COLO829 (cell line): ENCODE measurements at regions not wholly inside any gene's neighbourhood (a gene's known extent, or its start where the extent isn't known, plus 50 kb on each side); places are given as distances from the start of the nearest gene placed in this dataset.

ENCODE experiments used
- DNase-seq: peaks from one replicate; pipeline ENCODE4 v3.0.0; 2012; ENCODE audit warnings: low spot score

- no peak for DNase-seq
Measured at GRCh38 chr18:56278421-56279003, 359.9 kb downstream of the TXNL1 start.

- no peak for DNase-seq
Measured at GRCh38 chr18:56276466-56276865, 361.9 kb downstream of the TXNL1 start.

DNA sequence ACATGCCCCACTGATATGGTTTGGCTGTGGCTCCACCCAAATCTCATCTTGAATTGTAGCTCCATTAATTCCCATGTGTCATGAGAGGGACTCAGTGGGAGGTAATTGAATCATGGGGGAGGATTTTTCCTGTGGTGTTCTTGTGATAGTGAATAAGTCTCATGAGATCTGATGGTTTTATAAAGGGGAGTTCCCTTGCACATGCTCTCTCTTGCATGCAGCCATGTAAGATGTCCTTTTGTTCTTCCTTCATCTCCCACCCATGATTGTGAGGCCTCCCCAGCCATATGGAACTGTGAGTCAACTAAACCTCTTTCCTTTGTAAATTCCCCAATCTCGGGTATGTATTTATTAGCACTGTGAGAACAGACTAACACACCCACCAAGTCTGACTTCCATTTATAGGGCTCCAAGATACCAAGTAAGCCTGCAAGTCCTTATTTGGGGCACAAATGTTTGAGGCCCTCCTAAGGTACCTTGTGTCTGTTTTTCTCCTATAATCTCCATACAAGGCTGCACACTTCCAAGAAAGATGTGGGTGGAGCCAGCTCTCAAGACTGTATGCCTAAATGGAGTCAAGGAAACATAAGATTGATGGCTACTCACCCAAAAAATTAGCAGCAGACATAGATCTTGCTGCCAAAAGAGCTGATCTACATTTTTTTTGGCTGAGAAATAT, 364.7 kb downstream of the TXNL1 start:
- DNase-seq = no peak

DNA sequence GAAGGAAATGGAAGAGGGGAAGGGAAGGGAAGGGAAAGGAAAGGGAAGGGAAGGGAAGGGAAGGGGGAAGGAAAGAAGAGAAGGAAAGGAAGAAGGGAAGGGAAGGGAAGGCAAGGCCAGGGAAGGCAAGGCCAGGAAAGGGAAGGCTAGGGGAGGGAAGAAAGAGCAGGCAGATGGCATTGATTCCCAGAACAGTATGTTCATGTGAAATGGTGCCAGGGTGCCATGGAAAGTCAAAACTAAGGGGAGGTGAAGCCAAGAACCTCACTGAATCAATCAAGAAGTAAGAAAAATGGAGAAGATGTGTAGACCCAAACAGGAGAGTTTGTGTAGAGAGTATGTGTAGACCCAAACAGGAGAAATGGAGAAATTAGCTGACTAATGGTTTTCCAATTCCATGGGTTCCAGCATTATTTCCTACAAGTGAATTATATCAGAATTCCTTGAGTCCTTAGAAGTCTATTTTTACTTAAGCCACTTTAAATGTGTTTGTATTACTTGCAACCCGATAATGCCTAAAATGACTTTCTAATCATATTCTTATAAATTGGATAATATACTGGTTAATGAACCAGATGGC, 367.6 kb downstream of the TXNL1 start:
- DNase-seq = no peak

DNA sequence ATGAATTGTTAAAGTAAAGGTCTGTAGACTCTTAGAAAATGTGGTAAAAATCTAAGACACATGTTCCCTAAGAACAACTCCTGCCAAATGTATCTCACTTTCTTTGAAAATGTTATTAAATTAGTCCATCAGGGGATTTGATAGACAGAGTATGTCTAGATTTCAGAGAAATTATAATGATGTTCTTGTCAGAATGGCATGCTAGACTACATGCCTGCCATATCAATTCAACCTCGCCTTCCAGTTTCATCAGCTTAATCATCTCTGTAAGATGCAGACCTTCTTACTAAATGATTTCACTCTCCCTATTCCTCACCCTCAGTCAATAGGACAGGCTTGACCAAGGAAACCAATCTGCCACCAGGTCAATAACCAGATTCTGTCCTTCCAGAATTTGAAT, 368.4 kb downstream of the TXNL1 start:
- DNase-seq = no peak

DNA sequence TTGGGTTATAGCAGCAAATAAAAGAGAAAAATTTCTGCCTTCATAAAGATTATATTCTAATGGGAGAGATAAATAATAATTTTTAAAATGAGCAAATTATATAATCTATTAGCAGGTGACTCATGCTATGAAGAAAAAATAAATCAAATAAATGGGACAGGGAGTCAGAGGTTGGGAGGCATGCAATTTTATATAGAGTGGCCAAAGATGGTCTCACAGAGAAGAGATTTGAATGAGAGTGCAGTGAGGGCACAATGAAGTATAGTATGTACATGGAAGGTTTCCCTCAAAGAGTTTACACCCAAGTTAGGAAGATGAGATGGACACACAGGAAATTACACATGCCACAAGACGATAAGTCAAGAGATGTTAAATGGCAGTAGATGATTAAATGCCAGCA, 369.4 kb downstream of the TXNL1 start:
- DNase-seq = no peak

DNA sequence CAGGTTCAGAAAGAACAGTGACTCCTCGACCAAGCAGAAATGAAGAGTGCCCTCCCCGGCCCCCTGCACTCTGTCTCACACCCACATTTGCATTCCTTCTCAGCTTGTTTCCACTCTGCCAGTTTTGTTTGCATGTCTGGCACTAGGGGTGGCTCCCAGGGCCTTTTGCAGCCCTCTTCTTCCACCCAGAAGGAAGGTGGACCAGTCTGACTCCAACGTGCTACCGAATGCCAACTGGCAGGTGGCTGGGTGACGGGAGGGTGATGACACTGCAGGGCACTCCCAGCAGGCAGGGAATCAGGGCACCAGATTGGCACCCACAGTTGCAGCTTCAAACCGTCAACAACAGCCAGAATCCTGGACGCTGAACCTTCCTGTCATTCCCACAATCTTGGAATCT, 371.1 kb downstream of the TXNL1 start:
- no peak for DNase-seq

DNA sequence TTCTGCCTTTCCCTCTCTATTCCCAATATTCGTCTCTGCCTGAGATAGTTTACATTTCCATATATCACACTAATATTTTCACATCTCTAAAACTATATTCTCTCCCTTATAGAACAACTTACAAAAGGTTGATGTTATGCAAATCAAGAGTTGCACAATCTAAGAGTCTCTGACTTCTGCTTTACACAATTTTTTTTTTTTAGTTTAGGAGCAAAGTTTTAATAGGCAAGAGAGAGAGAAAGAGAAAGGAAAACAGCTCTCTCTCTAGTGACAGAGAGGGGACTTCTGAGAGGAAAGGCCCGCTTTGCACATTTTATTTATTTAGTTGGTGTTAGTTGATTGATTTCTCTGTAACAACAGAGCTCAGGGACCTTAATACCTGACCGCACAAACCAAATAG, 380.2 kb downstream of the TXNL1 start:
- DNase-seq = no peak

DNA sequence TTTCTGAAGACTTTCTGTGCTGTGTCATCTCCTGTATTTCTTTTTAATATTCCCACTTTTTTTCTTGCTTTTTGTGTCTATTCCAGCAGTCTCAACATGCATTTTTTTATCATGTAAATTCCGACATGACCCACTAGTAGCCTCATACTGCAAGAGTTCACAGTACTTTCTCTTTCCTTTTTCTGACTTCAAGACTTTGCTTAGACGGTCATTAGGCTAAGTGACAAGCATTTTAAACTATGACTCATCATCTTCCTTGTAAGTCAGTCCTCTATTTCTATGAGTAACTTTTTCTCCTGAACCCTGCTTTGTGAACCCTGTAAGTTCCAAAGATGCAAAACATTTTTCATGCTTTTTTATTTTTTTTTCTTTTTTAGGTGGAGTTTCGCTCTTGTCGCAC, 381.2 kb downstream of the TXNL1 start:
- DNase-seq = no peak

DNA sequence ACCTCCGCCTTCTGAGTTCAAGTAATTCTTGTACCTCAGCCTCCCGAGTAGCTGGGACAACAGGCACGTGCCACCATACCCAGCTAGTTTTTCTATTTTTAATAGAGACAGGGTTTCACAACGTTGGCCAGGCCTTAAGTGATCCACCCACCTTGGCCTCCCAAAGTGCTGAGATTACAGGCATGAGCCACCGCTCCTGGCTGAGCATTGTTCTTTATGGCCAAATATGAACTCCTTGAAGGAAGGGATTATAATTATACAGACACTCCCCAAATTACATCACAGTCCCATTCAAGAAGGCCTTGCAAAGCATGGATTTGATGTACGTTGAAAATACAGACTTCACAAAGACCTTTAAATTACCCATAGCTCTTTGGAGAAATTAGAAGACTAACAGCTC, 381.7 kb downstream of the TXNL1 start:
- DNase-seq = no peak

GRCh38 chr18:56255381-56255780, 383.0 kb downstream of the TXNL1 start:
- no peak for DNase-seq

DNA sequence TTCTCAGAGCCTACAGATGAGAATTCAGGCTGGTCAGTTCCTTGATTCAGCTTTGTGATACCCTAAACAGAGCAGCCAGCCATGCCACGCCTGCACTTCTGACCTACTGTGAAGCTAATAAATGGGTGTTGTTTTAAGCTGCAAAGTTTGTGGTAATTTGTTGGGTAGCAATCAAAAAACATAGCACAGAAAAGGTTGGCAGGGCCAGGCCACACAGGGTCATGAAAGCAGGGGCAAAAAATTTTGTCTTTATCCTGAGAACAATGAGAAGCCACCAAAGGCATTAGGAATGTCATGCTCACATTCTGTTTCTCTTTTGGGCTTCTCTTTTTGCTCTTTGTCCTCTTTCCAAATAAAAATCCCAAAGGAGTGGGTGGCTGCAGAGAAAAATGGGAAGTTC, 385.9 kb downstream of the TXNL1 start:
- no peak for DNase-seq

GRCh38 chr18:56248610-56249235, 389.7 kb downstream of the TXNL1 start:
- no peak for DNase-seq

GRCh38 chr18:56246916-56247315, 391.5 kb downstream of the TXNL1 start:
- no peak for DNase-seq

- no peak for DNase-seq
Measured at GRCh38 chr18:56245866-56246580, 392.4 kb downstream of the TXNL1 start.

GRCh38 chr18:56240405-56240804, 398.0 kb downstream of the TXNL1 start:
- no peak for DNase-seq

DNA sequence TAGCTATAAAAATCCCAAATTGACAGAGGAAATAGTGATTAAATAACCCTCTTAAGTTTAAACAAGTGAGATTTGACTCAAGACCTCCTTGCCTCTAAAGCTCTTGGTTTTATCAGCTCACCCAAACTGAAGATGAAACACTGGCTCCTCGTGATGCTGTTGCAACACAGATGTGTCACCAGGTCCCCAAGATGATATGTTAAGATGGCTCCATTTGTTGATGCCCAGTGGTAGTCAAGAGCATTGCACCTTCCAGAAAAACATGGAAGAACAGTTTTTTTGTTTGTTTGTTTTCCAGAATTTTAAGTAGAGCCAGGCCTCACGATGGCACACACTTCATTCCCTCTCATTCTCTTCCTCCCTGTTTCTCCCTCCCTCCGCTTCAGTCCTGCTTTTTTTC, 399.8 kb downstream of the TXNL1 start:
- no peak for DNase-seq

DNA sequence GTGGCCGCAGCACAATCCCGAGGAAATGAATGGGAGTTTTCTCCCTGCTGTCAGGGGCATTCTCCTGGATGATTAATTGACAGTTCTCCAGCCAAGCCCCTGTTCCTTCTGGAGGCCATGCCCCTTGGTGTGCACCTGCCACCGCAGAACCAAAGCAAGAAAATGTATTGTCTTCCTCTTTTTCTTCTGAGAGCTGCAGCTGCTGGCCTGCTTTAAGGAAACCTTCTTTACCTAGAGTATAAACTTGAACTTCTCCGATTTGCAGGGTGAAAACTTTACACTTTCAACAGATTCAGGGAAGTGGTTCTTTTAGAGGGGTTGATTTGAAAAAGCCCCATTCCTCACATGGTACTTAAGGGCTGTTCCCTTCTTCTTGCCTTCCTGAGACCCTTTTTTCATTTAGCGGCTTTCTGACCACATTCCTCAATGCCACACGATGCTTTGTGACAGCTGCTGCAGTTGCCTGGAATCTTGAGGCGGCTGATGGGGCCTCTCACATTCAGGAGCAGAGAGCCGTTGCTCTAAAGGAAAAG, 402.8 kb downstream of the TXNL1 start:
- no peak for DNase-seq

DNA sequence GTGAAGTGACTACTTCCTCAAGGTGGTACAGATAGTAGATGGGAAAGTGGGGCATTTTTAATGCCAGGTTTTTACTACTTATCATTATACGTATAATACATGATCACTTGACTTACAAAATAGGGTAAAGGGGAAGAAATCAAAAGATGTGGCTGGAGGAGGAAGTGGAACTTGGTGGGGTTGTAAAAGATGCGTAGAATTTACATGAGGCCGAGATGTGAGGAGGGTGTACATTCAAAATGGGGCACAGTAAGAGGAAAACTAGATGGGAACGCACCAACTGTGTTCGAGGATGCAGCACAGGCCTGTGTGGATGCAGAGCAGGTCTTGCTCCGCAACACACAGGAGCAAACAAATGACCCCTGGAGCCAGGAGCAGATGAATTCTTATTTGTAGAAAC, 403.3 kb downstream of the TXNL1 start:
- no peak for DNase-seq

DNA sequence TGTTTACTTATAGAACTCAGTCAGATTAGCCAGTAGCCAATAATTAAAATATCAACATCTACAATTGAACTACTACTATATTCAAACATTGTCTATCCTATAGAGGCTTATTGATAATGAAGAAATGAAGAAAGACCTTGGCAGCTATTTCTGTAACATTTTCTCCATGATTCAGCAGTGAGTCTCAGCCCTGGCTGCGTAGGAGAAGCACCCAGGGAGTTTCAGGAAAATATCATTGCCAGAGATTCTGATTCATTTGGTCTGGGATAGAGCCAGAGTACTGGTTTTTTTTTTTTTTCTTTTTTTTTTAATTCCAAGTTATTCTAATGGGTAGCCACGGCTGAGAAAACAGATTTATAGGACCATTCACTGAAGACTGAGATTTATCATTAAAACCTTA, 404.8 kb downstream of the TXNL1 start:
- DNase-seq = no peak

- no peak for DNase-seq
Measured at GRCh38 chr18:56226025-56226424, 412.4 kb downstream of the TXNL1 start.
